HepG2 (cell line): ENCODE measurements at regions not wholly inside any gene's neighbourhood (a gene's known extent, or its start where the extent isn't known, plus 50 kb on each side); places are given as distances from the start of the nearest gene placed in this dataset.
A peak's percentile ranks its signal among the peaks of the same experiment; 100 is the strongest.

Experiments
- CHD4 ChIP-seq: fragments of 200-600 bp; sonication (generic); IDR thresholded peaks from 2 replicates; pipeline ENCODE4 v1.7.0; 2017; ENCODE audit warnings: mild to moderate bottlenecking, low read length, borderline replicate concordance
- HDAC2 ChIP-seq: sonication (generic); formaldehyde crosslinking; IDR thresholded peaks from 2 replicates; pipeline ENCODE4 v1.4.0; 2020; ENCODE audit warnings: missing genetic modification reagents
- IRF2 ChIP-seq: IDR thresholded peaks from 2 replicates; pipeline ENCODE4 v1.6.1; 2018; ENCODE audit warnings: missing genetic modification reagents, missing compliant biosample characterization
- SKI ChIP-seq: fragments of 450-650 bp; IDR thresholded peaks from one replicate; pipeline ENCODE4 v1.6.1; 2018; ENCODE audit warnings: mild to moderate bottlenecking; ENCODE audit not compliant: partially characterized antibody
- ZNF205 ChIP-seq: IDR thresholded peaks from 2 replicates; pipeline ENCODE4 v1.6.1; 2018; ENCODE audit warnings: missing biosample characterization, missing genetic modification reagents
- ZNF501 ChIP-seq: sonication (generic); formaldehyde crosslinking; IDR thresholded peaks from 2 replicates; pipeline ENCODE4 v1.5.1; 2020; ENCODE audit warnings: mild to moderate bottlenecking, moderate library complexity, missing genetic modification reagents
- ZNF83 ChIP-seq: sonication (generic); formaldehyde crosslinking; IDR thresholded peaks from 2 replicates; pipeline ENCODE4 v1.4.0; 2020; ENCODE audit warnings: missing genetic modification reagents, mild to moderate bottlenecking, borderline replicate concordance
- ZNF891 ChIP-seq: sonication (generic); formaldehyde crosslinking; IDR thresholded peaks from 2 replicates; pipeline ENCODE4 v1.5.0; 2020; ENCODE audit warnings: mild to moderate bottlenecking, missing genetic modification reagents
- TF ChIP-seq, protein P1 (sequence below): sonication (generic); formaldehyde crosslinking; IDR thresholded peaks from 2 replicates; pipeline ENCODE4 v1.8.0; 2022; ENCODE audit warnings: missing genetic modification reagents, mild to moderate bottlenecking, inconsistent platforms, borderline replicate concordance
- TF ChIP-seq, protein P2 (sequence below): sonication (generic); formaldehyde crosslinking; IDR thresholded peaks from 2 replicates; pipeline ENCODE4 v1.8.0; 2022; ENCODE audit warnings: mild to moderate bottlenecking, missing genetic modification reagents
- TF ChIP-seq, protein P3 (sequence below): sonication (generic); formaldehyde crosslinking; IDR thresholded peaks from 2 replicates; pipeline ENCODE4 v1.4.0; 2020; ENCODE audit warnings: missing genetic modification reagents

DNA sequence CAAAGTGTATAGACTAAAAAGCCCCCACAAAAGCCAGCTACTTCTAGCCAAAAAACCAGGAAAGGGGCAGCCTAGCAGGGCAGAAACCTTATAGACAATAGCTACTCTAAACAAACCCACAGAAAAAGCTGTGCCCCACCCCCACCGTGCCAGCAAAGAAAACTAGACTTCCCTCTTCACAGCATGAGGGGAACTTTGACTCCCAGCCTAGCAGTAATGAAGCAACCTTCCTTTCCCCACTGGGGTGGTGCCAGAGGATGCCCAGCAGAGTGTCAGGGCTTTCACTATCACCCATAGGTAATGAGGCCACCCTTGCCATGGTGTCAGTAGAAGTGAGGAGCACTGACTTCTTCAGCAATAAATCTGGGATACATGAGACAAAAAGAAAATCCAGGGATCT, 99.0 kb upstream of the LGSN start (continued):
- TF ChIP-seq, protein P1, sequence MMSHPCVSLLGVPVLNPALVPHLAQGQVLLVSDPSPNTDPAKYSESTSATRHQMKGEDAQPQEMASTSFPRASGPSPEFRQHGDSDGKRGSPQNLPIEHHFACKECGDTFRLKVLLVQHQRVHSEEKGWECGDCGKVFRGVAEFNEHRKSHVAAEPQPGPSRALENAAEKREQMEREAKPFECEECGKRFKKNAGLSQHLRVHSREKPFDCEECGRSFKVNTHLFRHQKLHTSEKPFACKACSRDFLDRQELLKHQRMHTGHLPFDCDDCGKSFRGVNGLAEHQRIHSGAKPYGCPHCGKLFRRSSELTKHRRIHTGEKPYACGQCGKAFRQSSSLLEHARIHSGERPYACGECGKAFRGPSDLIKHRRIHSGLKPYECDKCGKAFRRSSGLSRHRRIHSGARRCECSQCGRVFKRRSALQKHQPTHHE (CRISPR knock-in tag): no peak
- TF ChIP-seq ZNF891 (CRISPR knock-in tag) (no peak), ZNF83 (CRISPR knock-in tag) (no peak), CHD4 (0 out of 2 replicates have a peak, but pooled peaks have one; percentile 6), IRF2 (peak; percentile 35; the same call in 1 of the 2 replicates), ZNF501 (CRISPR knock-in tag) (0 out of 2 replicates have a peak, but pooled peaks have one; percentile 31), ZNF205 (CRISPR knock-in tag) (peak; percentile 55; the same call in 1 of the 2 replicates), SKI (no peak), HDAC2 (peak; percentile 57; the same call in 1 of the 2 replicates)
- TF ChIP-seq, protein P2, sequence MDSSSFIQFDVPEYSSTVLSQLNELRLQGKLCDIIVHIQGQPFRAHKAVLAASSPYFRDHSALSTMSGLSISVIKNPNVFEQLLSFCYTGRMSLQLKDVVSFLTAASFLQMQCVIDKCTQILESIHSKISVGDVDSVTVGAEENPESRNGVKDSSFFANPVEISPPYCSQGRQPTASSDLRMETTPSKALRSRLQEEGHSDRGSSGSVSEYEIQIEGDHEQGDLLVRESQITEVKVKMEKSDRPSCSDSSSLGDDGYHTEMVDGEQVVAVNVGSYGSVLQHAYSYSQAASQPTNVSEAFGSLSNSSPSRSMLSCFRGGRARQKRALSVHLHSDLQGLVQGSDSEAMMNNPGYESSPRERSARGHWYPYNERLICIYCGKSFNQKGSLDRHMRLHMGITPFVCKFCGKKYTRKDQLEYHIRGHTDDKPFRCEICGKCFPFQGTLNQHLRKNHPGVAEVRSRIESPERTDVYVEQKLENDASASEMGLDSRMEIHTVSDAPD: peak; percentile 69
- TF ChIP-seq, protein P3, sequence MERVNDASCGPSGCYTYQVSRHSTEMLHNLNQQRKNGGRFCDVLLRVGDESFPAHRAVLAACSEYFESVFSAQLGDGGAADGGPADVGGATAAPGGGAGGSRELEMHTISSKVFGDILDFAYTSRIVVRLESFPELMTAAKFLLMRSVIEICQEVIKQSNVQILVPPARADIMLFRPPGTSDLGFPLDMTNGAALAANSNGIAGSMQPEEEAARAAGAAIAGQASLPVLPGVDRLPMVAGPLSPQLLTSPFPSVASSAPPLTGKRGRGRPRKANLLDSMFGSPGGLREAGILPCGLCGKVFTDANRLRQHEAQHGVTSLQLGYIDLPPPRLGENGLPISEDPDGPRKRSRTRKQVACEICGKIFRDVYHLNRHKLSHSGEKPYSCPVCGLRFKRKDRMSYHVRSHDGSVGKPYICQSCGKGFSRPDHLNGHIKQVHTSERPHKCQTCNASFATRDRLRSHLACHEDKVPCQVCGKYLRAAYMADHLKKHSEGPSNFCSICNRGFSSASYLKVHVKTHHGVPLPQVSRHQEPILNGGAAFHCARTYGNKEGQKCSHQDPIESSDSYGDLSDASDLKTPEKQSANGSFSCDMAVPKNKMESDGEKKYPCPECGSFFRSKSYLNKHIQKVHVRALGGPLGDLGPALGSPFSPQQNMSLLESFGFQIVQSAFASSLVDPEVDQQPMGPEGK (CRISPR knock-in tag): peak; percentile 45; the same call in 1 of the 2 replicates
